Cardiac muscle cell (in vitro differentiated cells and primary cell): ENCODE measurements at regions not wholly inside any gene's neighbourhood (a gene's known extent, or its start where the extent isn't known, plus 50 kb on each side); places are given as distances from the start of the nearest gene placed in this dataset.
A peak's percentile ranks its signal among the peaks of the same experiment; 100 is the strongest.
"Not testable (repeated sequence)": the region's sequence is repeated elsewhere in the genome, so short reads cannot be mapped to it uniquely, and the experiment has no call there.

Experiments used
- DNase-seq, 2 donors: peaks; one replicate each; pipeline versions ENCODE4 v3.0.0 to v3.0.0-alpha.2; 2010 to 2017; ENCODE audit warnings: low read depth in 1 of 2, low spot score in 1 of 2
- H3K27ac ChIP-seq: fragments of 200-600 bp; sonication (generic); 2 replicates; pipeline ENCODE4 v1.5.1; 2016
- H3K27me3 ChIP-seq: fragments of 200-600 bp; sonication (generic); 2 replicates; pipeline ENCODE4 v1.6.0; 2016; ENCODE audit warnings: control low read depth
- H3K36me3 ChIP-seq: fragments of 200-600 bp; sonication (generic); 2 replicates; pipeline ENCODE4 v1.5.1; 2016; ENCODE audit warnings: control low read depth
- H3K4me1 ChIP-seq: fragments of 200-600 bp; sonication (generic); 2 replicates; pipeline ENCODE4 v1.8.1; 2017; ENCODE audit warnings: low read depth, mild to moderate bottlenecking, mixed run types
- H3K4me3 ChIP-seq: fragments of 200-600 bp; sonication (generic); 2 replicates; pipeline ENCODE4 v1.5.1; 2016; ENCODE audit warnings: mild to moderate bottlenecking
- H3K9me3 ChIP-seq: fragments of 200-600 bp; sonication (generic); 2 replicates; pipeline ENCODE4 v1.5.1; 2017; ENCODE audit warnings: low read depth, mild to moderate bottlenecking, control low read depth
- CTCF ChIP-seq: IDR thresholded peaks from 2 replicates; pipeline ENCODE4 v1.5.1; 2012; ENCODE audit warnings: low read depth, mild to moderate bottlenecking, low read length

GRCh38 chr9:30622561-30622960 is 1761.9 kb upstream of the ACO1 start:
- no peaks in the 10 kb centered on the region for H3K27me3 ChIP-seq
- no peak overlapping the region for H3K4me3 ChIP-seq
- DNase-seq = no peak
- H3K4me1 ChIP-seq = no peaks in the 10 kb centered on the region
- H3K36me3 ChIP-seq = no peaks in the 10 kb centered on the region
- no peaks in the 10 kb centered on the region for H3K9me3 ChIP-seq
- TF ChIP-seq CTCF = no peak
- H3K27ac ChIP-seq = no peak overlapping the region

GRCh38 chr9:30628915-30629567 is 1755.4 kb upstream of the ACO1 start:
- no peaks in the 10 kb centered on the region for H3K36me3 ChIP-seq
- no peak for TF ChIP-seq CTCF
- H3K4me3 ChIP-seq = no peak overlapping the region
- no peaks in the 10 kb centered on the region for H3K9me3 ChIP-seq
- no peaks in the 10 kb centered on the region for H3K27me3 ChIP-seq
- H3K4me1 ChIP-seq = no peaks in the 10 kb centered on the region
- DNase-seq = no peak
- no peak overlapping the region for H3K27ac ChIP-seq

- no peaks in the 10 kb centered on the region for H3K27me3 ChIP-seq
- no peak overlapping the region for H3K27ac ChIP-seq
Measured at GRCh38 chr9:30630459-30630858, 1754.0 kb upstream of the ACO1 start.

GRCh38 chr9:30646639-30647038 is 1737.8 kb upstream of the ACO1 start:
- peak in 1 of 2 donors; percentile 5 for DNase-seq
- H3K27me3 ChIP-seq, H3K4me1 ChIP-seq, H3K27ac ChIP-seq, H3K9me3 ChIP-seq, H3K4me3 ChIP-seq, H3K36me3 ChIP-seq: not testable (repeated sequence)

More at GRCh38 chr9:30630459-30630858, 1754.0 kb upstream of the ACO1 start:
- H3K4me1 ChIP-seq = no peaks in the 10 kb centered on the region
- no peak overlapping the region for H3K4me3 ChIP-seq
- no peak for TF ChIP-seq CTCF
- DNase-seq = no peak
- no peaks in the 10 kb centered on the region for H3K9me3 ChIP-seq
- H3K36me3 ChIP-seq = no peaks in the 10 kb centered on the region

- Histone ChIP-seq H3K9me3 (no peaks in the 10 kb centered on the region), H3K27me3 (no peaks in the 10 kb centered on the region), H3K27ac (no peak overlapping the region), H3K4me1 (no peaks in the 10 kb centered on the region), H3K4me3 (no peak overlapping the region), H3K36me3 (no peaks in the 10 kb centered on the region)
- TF ChIP-seq CTCF = no peak
- no peak for DNase-seq
Measured at GRCh38 chr9:30661925-30662324, 1722.5 kb upstream of the ACO1 start.

GRCh38 chr9:30670805-30671562 is 1713.5 kb upstream of the ACO1 start:
- Histone ChIP-seq H3K27ac (no peak overlapping the region), H3K4me1 (no peaks in the 10 kb centered on the region), H3K9me3 (no peaks in the 10 kb centered on the region), H3K36me3 (no peaks in the 10 kb centered on the region), H3K27me3 (no peaks in the 10 kb centered on the region), H3K4me3 (no peak overlapping the region)
- no peak for DNase-seq
- TF ChIP-seq CTCF = no peak
